Inferior parietal cortex (tissue), 1 donor: ENCODE measurements at regions not wholly inside any gene's neighbourhood (a gene's known extent, or its start where the extent isn't known, plus 50 kb on each side); places are given as distances from the start of the nearest gene placed in this dataset.
"Not testable (repeated sequence)": the region's sequence is repeated elsewhere in the genome, so short reads cannot be mapped to it uniquely, and the experiment has no call there.

Experiments used
- DNase-seq: peaks from one replicate; pipeline ENCODE4 v3.0.0-alpha.2; 2016; ENCODE audit errors: extremely low spot score

DNA sequence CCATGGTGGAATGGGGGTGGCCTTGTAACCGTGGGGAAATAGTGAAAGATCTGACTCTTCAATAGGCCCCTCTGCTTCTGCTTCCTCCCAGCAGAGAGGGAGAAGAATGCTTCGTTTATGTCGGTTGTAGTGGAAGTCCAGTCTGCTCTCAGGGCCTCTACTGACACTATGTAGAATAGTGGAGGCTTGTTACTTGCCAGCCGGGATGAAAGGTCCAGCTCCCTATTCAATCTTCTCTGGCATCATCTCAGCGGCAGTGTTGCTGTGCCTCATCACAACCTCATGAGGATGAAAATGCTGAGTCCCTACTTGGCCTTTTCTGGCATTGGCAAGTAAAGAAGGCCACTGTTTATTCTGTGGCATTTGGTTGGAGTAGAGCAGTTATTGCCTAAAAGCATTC lies 820.9 kb upstream of the TENM4 start:
- no peak for DNase-seq

DNA sequence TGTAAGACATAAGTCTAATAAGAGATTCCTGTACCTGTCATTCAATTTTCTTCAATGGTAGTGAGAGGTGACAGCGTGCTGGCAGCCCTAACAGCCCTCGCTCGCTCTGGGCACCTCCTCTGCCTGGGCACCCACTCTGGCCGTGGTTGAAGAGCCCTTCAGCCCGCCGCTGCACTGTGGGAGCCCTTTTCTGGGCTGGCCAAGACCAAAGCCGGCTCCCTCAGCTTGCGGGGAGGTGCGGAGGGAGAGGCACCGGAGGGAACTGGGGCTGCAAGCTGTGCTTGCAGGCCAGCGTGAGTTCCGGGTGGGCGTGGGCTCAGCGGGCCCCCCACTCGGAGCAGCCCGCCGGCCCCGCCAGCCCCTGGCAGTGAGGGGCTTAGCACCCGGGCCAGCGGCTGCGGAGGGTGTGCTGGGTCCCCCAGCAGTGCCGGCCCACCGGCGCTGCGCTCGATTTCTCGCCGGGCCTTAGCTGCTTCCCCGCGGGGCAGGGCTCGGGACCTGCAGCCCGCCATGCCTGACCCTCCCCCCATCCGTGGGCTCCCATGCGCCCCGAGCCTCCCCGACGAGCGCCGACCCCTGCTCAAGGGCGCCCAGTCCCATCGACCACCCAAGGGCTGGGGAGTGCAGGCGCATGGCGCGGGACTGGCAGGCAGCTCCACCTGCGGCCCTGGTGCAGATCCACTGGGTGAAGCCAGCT lies 816.6 kb upstream of the TENM4 start:
- DNase-seq: not testable (repeated sequence)

DNA sequence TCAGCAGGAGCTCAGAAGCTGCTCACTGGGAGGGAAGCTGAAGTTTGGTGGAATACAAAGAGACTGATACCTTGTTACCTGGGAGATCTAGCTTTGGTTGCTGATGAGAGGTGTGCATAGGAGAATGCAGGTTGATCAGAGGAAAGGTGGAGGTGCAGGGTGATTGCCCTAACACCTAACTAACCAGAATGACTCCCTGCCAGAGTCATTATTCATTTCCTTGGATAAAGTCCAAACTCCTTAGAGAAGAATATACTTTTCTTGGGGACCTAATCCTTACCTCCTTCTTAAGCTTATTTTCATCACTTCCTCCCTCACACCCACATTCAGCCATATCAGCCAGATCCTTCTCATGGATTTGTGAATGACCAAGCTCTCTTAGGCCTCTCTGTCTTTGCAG lies 814.2 kb upstream of the TENM4 start:
- no peak for DNase-seq

DNA sequence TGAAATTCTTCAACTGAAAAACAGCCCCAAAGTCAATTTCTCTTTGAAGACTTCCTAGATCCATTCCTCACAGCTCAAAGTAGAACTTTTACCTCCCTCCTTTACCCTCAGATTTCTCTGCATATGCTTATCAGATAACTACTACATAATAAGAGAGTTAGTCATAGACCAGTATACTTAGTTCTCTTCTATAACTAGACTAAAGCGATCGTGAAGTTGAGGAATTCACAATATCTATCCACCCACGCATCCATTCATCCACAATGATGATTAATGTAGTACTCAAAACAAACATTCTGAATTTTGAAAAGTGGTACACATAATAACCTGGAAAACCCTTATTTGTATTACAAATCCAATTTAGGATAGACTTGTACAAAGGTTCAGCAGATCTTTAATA lies 800.9 kb upstream of the TENM4 start:
- no peak for DNase-seq

DNA sequence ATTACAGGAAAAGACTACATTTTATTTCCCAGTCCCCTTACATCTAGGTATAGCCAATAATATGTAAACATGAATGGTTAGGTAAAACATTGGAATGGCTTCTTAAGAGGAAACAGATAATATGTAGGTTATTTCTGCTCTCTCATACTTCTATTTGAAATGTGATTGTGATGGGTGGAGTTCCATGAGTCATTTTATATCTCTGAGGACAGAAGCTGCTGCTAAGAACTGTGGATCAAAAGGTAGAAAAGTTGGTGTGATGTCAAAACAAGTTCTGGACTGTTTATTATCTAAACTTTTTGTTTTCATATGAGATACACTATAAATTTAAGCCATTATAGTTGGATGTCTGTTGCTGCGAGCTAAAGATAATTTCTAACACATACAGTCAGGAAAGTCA lies 799.4 kb upstream of the TENM4 start:
- DNase-seq: no peak

DNA sequence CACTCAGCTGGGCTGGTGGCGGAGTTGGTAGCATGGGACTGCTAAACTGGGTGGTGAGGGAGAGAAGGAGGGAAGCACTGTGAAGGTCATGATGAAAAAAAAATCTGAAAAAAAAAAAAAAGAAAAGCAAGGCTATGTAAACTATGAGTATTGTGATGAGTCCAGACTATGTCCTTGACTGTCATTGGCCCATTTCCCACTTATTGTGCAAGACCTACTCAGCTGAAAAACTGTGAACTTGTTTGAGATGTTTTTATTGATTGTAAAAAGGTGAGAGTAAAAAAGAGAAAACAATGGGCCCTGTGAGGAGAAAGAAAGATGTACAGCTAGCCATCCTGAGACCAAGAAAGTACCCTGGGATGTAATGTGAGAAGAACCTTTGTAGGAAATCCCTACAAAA lies 798.4 kb upstream of the TENM4 start:
- no peak for DNase-seq

DNA sequence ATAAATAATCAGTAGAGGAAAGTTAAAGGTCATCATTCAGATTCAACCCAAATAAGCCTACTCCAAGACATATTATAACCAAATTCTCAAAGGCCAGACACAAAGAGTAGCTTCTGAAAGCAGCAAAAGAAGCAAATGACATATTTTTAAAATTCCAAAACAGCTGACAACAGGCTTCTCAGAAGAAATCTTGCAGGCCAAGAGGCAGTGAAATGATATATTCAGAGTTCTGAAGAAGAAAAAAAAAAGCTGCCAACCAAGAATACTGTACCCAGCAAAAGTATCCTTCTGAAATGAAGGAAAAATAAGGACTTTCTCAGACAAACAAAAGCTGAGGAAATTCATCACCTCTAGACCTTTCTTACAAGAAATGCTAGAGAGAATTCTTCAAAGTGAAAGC lies 787.1 kb upstream of the TENM4 start:
- DNase-seq: no peak

DNA sequence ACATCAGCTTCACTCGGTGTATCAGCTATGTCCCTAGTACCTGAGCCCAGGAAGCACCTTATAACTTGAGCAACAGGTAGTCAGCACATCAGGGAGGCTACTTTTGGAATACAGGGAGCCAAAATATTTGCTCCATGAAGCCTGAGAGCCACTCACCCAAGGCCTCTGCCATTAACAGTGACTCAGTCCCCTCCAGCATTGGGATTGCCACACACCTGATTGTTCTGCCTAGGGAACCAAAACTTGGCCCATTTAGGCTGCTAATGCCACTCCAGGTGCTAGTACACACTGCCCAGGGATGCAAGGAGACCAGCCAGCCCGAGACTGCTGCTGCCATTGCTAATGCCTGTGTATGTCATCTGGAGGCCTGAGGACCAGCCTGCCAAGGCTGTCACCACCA lies 773.6 kb upstream of the TENM4 start:
- DNase-seq: no peak

DNA sequence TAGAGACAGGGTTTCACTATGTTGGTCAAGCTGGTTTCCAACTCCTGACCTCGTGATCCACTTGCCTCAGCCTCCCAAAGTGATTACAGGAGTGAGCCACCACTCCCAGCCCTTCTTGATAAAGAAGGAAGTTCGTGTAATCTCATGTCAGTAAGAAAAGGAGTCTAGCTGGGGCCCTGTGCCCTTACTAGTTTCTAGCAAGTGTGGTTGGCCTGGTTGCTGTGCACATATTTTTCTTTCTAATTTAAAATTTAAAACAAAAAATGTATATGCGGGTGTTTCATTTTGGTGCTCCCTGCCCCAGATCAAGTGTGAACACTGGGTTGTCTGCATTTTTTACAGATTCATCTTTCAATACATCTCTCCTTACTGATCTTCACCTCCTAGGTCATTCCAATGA lies 770.8 kb upstream of the TENM4 start:
- DNase-seq: no peak

DNA sequence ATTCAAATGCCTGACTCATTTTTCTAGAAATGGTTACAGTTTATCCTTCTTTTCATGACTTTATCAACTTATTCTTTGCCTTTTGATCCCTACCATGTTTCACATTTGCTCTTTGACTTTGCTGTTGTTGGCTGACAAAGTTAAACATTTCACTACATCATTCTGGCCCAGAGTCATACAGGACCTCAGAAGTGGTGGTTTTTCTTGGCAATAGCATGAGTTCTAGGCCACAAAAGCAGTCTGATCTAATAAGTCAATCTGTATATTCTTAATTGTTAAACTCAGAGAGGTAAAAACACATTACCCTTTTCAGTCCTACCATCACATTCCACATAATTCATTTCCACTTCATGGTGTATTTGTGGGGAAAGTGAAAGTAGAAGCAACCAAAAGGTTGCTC lies 763.2 kb upstream of the TENM4 start:
- DNase-seq: no peak

DNA sequence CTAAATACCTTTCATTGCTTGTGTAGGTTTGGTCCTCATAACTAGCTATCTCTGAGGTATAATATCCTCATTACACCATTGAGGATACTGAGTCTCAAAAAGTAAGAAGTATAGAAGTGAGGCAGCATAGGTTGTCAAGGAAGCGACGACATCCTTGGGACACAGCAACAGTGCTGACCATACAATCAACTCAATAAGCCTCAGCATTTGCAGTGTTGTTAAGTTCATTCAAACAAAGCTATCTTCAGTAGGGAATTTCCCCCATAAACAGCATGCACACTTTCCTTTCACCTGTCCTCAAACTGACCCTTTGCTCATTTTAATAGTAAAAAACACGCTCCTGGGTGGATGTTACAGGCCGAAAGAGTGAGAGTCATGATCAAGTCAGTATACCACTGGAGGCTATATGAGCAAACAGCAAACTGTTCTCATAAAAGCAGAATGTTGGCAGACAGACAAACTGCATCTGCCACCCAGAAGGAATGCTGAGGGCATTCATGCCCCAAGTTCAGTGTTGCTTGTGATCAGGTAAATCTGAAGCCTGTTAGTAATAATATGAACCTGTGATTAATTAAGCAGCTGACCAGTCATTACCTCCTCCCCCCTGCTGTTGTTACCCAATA lies 756.2 kb upstream of the TENM4 start:
- no peak for DNase-seq

DNA sequence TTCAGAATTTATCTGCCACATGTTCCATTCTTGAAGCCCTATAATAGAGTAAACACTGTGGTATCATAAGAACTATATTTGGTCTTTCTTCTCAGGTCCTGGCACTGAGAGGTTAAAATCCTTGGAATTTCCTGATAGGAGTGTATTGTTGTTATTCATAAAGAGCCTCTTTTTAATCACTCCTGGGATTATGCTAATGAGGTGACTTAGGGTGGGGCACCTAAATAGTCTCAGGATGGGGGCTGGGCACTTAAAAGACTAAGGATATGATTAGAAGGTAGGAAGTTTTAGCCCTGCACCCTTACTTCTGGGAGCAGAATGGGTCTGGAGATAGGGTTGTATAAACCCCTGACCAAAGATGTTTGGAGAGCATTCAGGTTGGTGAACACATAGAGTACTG lies 755.2 kb upstream of the TENM4 start:
- no peak for DNase-seq

DNA sequence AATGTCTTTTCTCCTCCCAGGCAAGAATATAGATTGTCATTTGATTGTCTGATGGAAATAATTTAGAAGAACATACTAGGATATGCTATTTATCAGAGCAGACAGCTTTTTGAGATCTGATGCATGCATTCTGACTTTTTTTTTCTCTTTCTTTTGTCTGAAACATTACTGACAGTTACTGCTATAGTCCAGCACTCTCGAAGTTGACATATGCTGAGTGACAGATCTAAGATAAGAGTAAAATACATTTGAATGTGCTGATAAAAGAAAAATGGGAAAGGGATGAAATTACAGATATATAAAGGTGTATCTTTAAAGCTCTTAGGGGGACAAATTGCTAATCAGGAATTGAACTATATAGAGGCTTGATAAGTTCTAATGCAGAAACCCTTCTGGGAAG lies 753.8 kb upstream of the TENM4 start:
- DNase-seq: no peak

DNA sequence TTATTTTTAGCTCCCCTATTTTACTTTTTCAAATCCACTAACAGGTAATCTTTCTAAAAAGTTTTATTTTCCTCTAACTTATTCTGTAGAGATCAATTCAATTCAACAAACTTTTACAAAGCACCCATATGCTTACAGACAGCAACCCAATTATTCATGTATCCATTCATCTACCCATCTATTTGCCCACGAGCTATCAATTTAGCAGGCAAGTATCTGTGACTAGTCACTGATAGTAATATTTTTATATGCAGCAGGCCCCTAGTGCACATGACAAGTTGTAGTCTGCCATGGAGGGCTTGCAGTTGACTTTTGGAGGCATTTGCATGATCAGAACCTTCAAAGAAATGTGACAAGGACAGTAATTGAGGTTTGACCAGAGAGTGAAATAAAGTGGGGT lies 753.2 kb upstream of the TENM4 start:
- no peak for DNase-seq

DNA sequence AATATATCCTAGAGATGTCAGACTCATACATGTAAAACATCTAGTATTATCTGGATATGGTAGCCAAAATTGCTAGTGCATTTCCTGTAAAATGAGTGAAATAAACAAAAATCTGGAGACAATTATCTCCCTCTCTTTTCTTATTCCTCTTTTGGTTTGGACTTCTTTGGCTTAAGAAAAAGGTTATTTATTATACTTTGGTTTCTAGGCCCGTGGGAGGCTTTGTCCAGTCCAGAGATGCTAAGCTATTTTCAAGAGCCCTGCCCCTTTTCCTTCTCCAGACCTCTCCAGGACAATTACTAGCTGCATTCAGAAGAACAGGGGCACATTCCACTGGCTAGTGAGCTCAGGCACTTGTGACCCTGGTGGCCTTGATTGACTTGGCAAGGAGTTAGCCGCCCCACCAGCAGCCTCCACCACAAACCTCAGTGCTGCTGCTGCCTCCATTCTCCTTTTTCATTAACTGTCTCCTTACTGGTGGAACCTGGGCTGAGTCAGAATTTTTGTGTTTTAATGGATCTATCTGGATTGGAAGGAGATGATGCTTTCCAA lies 747.3 kb upstream of the TENM4 start:
- DNase-seq: no peak

DNA sequence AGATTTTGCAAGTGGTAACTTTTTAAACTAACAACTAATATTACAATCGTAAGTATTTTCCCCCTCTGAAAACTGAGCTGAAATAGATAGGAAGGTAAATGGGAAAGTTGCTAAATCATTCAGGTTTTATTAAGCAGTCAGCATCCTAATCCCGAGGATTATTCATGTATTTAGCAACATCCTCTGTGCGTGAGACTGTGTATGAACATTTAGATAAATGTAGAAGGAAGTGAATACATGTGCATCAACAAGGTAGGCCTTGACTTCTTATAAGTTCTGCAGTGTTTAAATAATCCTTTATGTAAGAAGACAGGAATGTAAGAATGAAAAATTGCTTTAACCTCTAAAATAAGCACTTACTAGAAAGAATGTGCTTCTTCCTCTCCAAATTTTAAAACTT lies 745.9 kb upstream of the TENM4 start:
- no peak for DNase-seq

DNA sequence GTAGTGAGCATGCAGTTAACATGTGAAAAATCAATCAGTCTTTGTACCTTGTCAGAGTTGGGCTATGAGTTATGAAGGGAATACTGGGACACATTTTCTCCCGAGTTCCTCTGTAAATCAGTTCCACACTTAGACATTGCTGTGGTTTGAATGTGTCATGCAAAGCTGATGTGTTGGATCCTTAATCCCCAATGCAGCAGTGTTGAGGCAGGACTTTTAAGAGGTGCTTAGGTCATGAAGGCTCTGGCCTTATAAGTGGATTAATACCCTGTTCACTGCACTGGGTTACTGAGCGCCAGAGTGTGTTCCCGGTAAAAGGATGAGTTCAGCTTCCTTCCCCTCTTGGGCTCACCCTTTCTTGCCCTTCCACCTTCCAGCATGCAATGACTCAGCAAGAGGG lies 742.1 kb upstream of the TENM4 start:
- DNase-seq: no peak

DNA sequence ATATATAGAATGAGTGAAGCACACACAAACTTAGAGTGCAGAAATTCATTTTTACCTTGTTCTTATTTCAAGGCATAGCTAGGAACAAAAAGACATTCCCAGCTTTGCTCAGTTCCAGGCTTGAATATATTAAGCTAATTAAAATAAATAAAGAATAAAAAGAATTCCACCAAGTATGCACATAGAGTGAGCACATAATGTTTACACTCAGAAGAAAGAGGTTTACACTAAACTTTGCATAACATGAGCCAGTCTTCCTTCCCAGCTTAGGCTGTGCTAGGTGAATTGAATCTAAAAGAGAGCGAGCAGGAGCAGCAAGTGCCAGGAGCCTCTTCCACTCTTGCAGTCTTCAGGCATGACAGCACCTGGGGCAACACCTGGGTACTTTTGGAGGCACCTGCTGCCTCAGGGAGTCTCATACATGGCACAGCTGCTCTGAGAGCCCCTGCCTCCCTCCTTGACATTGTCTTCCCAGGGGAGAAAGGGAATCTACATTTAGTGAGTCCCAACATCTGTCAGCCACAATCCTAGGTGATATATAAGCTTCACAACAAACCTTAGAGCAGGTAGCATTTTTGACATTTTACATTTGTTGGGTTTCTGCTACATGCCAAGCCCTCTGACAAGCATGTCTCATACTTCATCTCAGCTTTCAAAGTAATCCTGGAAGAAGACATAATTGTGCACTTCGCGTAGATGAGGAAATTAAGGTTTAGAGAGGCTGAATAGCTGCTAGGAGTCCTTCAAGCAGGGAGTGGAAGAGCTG lies 732.7 kb upstream of the TENM4 start:
- no peak for DNase-seq

DNA sequence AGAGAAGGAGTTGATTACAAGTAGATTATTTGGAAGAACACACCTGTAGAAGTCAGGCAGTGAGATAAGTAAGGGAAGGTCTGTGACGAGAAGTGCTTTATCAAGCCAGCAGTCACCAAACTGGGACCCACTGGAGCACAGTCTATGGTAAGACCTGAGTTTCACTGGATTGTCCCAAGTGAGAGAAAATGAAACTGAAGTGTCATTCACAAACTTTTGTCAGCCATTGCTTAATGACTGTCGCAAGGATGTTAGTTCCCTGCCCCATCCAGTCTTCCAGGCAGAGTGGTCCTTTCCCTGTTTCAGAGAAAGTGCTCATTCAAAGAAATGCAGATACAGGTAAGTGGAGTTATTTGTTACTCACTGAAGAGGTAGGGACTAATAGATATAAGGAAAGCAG lies 728.0 kb upstream of the TENM4 start:
- DNase-seq: no peak

DNA sequence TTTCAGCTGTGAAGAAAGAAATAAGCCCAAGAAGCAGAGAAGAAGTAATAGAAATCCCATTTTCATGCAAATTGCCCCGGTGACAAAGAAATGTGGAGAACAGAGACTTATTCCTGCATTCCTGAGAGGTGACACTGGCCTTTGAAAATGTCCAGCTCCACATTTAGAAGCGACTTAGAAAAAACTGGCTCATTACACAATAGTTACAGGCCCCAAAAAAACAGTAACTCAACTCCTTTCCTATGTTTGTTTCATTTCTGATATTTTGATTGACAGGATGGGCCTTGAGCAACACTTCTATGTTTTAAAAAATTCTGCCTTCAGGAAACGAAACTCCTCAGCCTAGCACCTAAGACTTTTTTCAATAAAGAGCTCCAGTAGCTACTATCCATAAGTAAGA lies 726.9 kb upstream of the TENM4 start:
- DNase-seq: no peak

DNA sequence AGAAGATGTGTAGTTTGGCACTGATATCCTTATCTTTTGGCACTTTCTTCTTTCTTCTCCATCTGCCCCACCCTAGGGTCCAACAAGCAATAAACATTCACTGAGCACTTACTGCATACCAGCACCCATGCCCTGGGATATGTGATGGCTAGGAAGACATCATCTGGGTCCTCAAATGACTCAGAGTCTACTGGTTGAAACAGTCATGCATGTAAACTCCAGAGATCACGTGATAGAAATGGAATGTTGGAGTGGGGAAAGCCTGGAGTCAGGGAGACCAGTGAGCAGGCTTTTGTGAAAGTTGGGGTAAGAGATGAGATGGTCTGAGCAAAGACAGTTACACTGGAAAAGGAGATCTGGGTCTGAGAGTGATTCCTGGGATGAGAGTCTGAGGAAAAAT lies 724.9 kb upstream of the TENM4 start:
- no peak for DNase-seq

DNA sequence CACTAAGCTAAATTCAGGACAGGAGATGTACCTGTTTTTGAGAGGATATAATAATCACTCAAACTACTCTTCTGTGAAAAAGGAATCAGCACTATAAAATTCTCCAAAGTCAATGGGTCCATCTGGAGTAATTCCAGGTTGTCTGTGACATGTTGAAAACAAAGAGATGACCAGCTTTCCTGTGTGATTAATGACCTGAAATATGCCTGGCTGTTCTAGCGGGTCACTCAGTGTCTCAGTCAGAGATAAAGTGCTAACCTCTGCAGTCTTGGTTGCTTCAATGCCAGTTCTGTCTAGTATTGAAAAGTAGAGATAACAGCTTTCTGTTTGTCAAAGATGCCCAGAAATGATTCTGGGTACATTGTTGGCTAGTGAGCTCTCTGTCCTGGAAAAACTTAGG lies 722.6 kb upstream of the TENM4 start:
- no peak for DNase-seq

DNA sequence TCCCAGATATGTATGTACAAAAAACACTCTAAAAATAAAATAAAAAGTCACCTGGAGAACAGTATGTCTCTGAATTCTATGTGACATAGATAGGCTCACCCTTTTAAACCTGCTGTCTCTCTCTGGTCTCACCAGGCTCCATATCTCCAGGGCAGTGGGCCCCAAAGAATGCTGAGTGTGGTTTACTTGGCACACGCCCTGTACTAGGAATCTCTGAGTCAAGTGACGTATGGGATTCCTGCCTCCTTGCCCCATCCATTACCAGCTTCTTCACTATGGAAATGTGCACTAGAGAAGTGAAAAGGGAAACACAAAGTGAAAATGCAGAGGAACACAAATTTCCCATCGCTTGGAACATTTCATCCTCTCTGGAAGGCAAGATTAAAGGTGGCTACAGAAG lies 722.2 kb upstream of the TENM4 start:
- DNase-seq: no peak
